ENCODE measurements at regions not wholly inside any gene's neighbourhood (a gene's known extent, or its start where the extent isn't known, plus 50 kb on each side); places are given as distances from the start of the nearest gene placed in this dataset.
"Not testable (repeated sequence)": the region's sequence is repeated elsewhere in the genome, so short reads cannot be mapped to it uniquely, and the experiment has no call there.

GRCh38 chr18:62629031-62629430 lies 86.3 kb upstream of the PHLPP1 start:
- DNase-seq, result no peak

GRCh38 chr18:62631173-62631572 lies 84.2 kb upstream of the PHLPP1 start:
- DNase-seq, result no peak

GRCh38 chr18:62632788-62633455 lies 82.4 kb upstream of the PHLPP1 start:
- DNase-seq, result no peak

- peak; percentile 56 for DNase-seq
These were observed 80.9 kb upstream of the PHLPP1 start for GRCh38 chr18:62634458-62634857.

GRCh38 chr18:62634979-62635630 lies 80.2 kb upstream of the PHLPP1 start:
- peak; percentile 39 for DNase-seq

- DNase-seq, result no peak
These were observed 77.9 kb upstream of the PHLPP1 start for GRCh38 chr18:62637403-62637802.

- DNase-seq, result peak; percentile 35
These were observed 77.3 kb upstream of the PHLPP1 start for GRCh38 chr18:62637807-62638687.

GRCh38 chr18:62643181-62643580 lies 72.2 kb upstream of the PHLPP1 start:
- no peak for DNase-seq

GRCh38 chr18:62644773-62645172 lies 70.6 kb upstream of the PHLPP1 start:
- no peak for DNase-seq

GRCh38 chr18:62647179-62647578 lies 68.2 kb upstream of the PHLPP1 start:
- DNase-seq, result no peak

- DNase-seq, result no peak
These were observed 67.2 kb upstream of the PHLPP1 start for GRCh38 chr18:62648045-62648678.

- DNase-seq, result no peak
These were observed 63.9 kb upstream of the PHLPP1 start for GRCh38 chr18:62651276-62652056.

- not testable (repeated sequence) for DNase-seq
These were observed 63.2 kb upstream of the PHLPP1 start for GRCh38 chr18:62652057-62652629.

GRCh38 chr18:62655520-62656219 lies 59.7 kb upstream of the PHLPP1 start:
- no peak for DNase-seq

GRCh38 chr18:62658028-62658427 lies 57.3 kb upstream of the PHLPP1 start:
- DNase-seq, result no peak

GRCh38 chr18:62659698-62660097 lies 55.6 kb upstream of the PHLPP1 start:
- DNase-seq, result no peak

GRCh38 chr18:62660691-62661090 lies 54.6 kb upstream of the PHLPP1 start:
- DNase-seq, result peak; percentile 28

- DNase-seq, result peak; percentile 91
These were observed 51.5 kb upstream of the PHLPP1 start for GRCh38 chr18:62663731-62664336.

GRCh38 chr18:62664414-62664813 lies 50.9 kb upstream of the PHLPP1 start:
- no peak for DNase-seq

GRCh38 chr18:62665188-62665587 lies 50.2 kb upstream of the PHLPP1 start:
- DNase-seq, result no peak

All from EL (cell line).